ENCODE measurements at regions not wholly inside any gene's neighbourhood (a gene's known extent, or its start where the extent isn't known, plus 50 kb on each side); places are given as distances from the start of the nearest gene placed in this dataset.

DNA sequence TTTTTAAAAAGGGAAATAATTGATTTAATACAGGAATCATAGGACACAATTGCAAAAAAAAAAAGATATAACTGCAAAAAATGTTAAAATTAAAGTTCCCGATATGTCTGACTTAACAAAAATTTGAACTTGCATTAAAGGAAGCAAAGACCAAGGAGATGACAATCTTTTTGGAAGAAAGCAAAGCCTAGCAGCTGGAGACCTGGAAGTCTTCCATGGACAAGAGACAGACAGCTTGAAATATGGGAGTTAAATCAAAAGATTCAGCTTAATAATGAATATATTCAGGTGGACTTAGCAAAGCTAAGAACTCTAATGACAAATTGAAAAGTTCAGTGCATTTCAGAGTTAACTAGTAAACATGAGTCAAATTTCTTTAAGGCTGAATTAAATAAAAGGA, 568.7 kb upstream of the RGMB start:
- Histone ChIP-seq H3F3A (ENCODE audit: insufficient read depth, low read length, poor library complexity, severe bottlenecking) (no peaks in the 10 kb centered on the region), H4K20me1 (ENCODE audit: insufficient read depth) (no peaks in the 10 kb centered on the region), H2AFZ (ENCODE audit: low read depth, low read length) (no peak overlapping the region), H3K9ac (ENCODE audit: low read length) (no peak overlapping the region), H3K27ac (ENCODE audit: low read length) (no peak overlapping the region), H3K27me3 (ENCODE audit: insufficient read depth, low read depth, low read length) (no peaks in the 10 kb centered on the region), H3K36me3 (ENCODE audit: insufficient read depth, low read length) (no peaks in the 10 kb centered on the region), H3K9me3 (ENCODE audit: low read length) (no peaks in the 10 kb centered on the region), H3K4me2 (ENCODE audit: low read length) (no peak overlapping the region), H3K9me2 (ENCODE audit: insufficient read depth, low read length) (no peaks in the 10 kb centered on the region), H3K4me3 (ENCODE audit: low read length) (no peak overlapping the region), H3K79me2 (replicated peaks; ENCODE audit: insufficient read depth, low read length) (no peaks in the 10 kb centered on the region)
- TF ChIP-seq, protein P1, sequence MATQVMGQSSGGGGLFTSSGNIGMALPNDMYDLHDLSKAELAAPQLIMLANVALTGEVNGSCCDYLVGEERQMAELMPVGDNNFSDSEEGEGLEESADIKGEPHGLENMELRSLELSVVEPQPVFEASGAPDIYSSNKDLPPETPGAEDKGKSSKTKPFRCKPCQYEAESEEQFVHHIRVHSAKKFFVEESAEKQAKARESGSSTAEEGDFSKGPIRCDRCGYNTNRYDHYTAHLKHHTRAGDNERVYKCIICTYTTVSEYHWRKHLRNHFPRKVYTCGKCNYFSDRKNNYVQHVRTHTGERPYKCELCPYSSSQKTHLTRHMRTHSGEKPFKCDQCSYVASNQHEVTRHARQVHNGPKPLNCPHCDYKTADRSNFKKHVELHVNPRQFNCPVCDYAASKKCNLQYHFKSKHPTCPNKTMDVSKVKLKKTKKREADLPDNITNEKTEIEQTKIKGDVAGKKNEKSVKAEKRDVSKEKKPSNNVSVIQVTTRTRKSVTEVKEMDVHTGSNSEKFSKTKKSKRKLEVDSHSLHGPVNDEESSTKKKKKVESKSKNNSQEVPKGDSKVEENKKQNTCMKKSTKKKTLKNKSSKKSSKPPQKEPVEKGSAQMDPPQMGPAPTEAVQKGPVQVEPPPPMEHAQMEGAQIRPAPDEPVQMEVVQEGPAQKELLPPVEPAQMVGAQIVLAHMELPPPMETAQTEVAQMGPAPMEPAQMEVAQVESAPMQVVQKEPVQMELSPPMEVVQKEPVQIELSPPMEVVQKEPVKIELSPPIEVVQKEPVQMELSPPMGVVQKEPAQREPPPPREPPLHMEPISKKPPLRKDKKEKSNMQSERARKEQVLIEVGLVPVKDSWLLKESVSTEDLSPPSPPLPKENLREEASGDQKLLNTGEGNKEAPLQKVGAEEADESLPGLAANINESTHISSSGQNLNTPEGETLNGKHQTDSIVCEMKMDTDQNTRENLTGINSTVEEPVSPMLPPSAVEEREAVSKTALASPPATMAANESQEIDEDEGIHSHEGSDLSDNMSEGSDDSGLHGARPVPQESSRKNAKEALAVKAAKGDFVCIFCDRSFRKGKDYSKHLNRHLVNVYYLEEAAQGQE (IDR thresholded peaks at IDR 0.05; ENCODE audit: borderline replicate concordance): no peak
- TF ChIP-seq MXI1 (conservative IDR thresholded peaks at IDR 0.05; ENCODE audit: poor library complexity, severe bottlenecking): no peak
- no peak for TF ChIP-seq SMC3 (conservative IDR thresholded peaks at IDR 0.05; ENCODE audit: poor library complexity)
- no peak for TF ChIP-seq EP300 (conservative IDR thresholded peaks at IDR 0.05; ENCODE audit: poor library complexity, severe bottlenecking)
- no peak for TF ChIP-seq RAD21 (conservative IDR thresholded peaks at IDR 0.05)

DNA sequence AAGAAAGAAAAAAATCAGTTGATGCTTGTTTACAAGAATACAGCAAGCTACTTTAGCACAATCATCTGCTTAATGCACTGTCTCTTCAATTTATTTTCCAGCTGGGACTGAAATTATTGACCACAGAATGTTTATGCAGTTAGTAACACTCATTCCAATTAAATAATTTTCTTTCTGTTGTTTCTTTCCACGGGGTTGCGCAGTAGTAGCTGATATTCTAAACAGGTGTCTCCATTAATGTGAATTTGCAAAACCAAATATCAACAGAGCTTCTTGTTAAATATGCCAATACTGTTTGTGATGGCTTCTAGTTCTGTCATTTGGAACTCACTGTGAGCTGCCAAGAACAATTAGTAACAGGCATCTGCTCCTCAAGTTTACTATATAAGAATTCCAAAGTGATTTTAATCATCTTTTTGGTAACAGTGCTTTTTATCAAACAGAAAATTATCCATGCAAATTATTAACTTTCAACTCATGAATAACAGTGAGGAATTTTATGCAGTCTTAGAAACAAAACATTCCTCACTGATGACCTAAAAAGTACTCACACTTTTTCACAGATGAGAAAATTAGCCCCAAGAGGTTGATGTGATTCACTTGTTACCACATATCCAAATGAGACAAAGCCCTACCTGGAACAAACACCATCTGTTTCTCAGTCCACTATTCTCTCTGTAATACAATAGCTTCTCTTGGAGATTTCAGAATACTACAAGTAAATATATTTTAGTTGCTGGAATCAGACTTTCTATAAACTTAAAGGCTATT, 567.6 kb upstream of the RGMB start:
- Histone ChIP-seq H3K27me3 (ENCODE audit: insufficient read depth, low read depth, low read length) (no peaks in the 10 kb centered on the region), H4K20me1 (ENCODE audit: insufficient read depth) (no peaks in the 10 kb centered on the region), H2AFZ (ENCODE audit: low read depth, low read length) (no peak overlapping the region), H3K9me3 (ENCODE audit: low read length) (no peaks in the 10 kb centered on the region), H3K27ac (ENCODE audit: low read length) (no peak overlapping the region), H3K79me2 (replicated peaks; ENCODE audit: insufficient read depth, low read length) (no peaks in the 10 kb centered on the region), H3K9me2 (ENCODE audit: insufficient read depth, low read length) (no peaks in the 10 kb centered on the region), H3K4me3 (ENCODE audit: low read length) (no peak overlapping the region), H3K4me2 (ENCODE audit: low read length) (no peak overlapping the region), H3F3A (ENCODE audit: insufficient read depth, low read length, poor library complexity, severe bottlenecking) (no peaks in the 10 kb centered on the region), H3K36me3 (ENCODE audit: insufficient read depth, low read length) (no peaks in the 10 kb centered on the region), H3K9ac (ENCODE audit: low read length) (no peak overlapping the region)
- TF ChIP-seq MXI1 (conservative IDR thresholded peaks at IDR 0.05; ENCODE audit: poor library complexity, severe bottlenecking) (no peak), RAD21 (conservative IDR thresholded peaks at IDR 0.05) (no peak), SMC3 (conservative IDR thresholded peaks at IDR 0.05; ENCODE audit: poor library complexity) (no peak)
- TF ChIP-seq, protein P2, sequence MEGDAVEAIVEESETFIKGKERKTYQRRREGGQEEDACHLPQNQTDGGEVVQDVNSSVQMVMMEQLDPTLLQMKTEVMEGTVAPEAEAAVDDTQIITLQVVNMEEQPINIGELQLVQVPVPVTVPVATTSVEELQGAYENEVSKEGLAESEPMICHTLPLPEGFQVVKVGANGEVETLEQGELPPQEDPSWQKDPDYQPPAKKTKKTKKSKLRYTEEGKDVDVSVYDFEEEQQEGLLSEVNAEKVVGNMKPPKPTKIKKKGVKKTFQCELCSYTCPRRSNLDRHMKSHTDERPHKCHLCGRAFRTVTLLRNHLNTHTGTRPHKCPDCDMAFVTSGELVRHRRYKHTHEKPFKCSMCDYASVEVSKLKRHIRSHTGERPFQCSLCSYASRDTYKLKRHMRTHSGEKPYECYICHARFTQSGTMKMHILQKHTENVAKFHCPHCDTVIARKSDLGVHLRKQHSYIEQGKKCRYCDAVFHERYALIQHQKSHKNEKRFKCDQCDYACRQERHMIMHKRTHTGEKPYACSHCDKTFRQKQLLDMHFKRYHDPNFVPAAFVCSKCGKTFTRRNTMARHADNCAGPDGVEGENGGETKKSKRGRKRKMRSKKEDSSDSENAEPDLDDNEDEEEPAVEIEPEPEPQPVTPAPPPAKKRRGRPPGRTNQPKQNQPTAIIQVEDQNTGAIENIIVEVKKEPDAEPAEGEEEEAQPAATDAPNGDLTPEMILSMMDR (IDR thresholded peaks at IDR 0.05; ENCODE audit: poor library complexity, severe bottlenecking): no peak

DNA sequence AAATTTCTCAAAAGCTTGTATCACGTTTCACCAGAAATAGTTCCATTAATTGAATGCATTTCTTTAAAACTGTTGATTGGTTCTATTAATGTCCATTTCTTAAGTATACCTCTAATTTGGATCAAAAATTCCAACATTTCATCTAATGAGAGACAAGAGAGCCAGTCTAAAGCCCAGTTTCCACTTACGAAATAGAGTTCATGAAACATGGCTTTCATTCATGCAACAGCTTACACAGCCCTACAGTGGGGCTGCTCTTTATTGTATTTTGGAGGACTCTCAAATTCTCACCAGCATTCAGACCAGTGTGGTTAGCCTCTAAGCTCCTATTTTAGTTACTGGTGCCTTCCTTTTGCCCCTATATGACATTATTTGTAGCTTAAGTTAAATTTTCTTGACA, 566.9 kb upstream of the RGMB start:
- H4K20me1 ChIP-seq (ENCODE audit: insufficient read depth): no peaks in the 10 kb centered on the region
- no peak overlapping the region for H3K27ac ChIP-seq (ENCODE audit: low read length)
- no peaks in the 10 kb centered on the region for H3K79me2 ChIP-seq (replicated peaks; ENCODE audit: insufficient read depth, low read length)
- H3K4me2 ChIP-seq (ENCODE audit: low read length): no peak overlapping the region
- H3F3A ChIP-seq (ENCODE audit: insufficient read depth, low read length, poor library complexity, severe bottlenecking): no peaks in the 10 kb centered on the region
- H3K36me3 ChIP-seq (ENCODE audit: insufficient read depth, low read length): no peaks in the 10 kb centered on the region
- H3K4me3 ChIP-seq (ENCODE audit: low read length): no peak overlapping the region
- no peaks in the 10 kb centered on the region for H3K9me3 ChIP-seq (ENCODE audit: low read length)
- H3K27me3 ChIP-seq (ENCODE audit: insufficient read depth, low read depth, low read length): no peaks in the 10 kb centered on the region
- H3K9me2 ChIP-seq (ENCODE audit: insufficient read depth, low read length): no peaks in the 10 kb centered on the region
- TF ChIP-seq POLR2AphosphoS5 (IDR thresholded peaks at IDR 0.05) (no peak), EZH2 (IDR thresholded peaks at IDR 0.05; ENCODE audit: borderline replicate concordance, insufficient read depth, low read length, poor library complexity, severe bottlenecking) (no peak), MXI1 (conservative IDR thresholded peaks at IDR 0.05; ENCODE audit: poor library complexity, severe bottlenecking) (no peak), EP300 (conservative IDR thresholded peaks at IDR 0.05; ENCODE audit: poor library complexity, severe bottlenecking) (no peak), RAD21 (conservative IDR thresholded peaks at IDR 0.05) (no peak), SMC3 (conservative IDR thresholded peaks at IDR 0.05; ENCODE audit: poor library complexity) (no peak), TAF1 (IDR thresholded peaks at IDR 0.05; ENCODE audit: low read depth) (no peak)
- TF ChIP-seq, protein P1 (IDR thresholded peaks at IDR 0.05; ENCODE audit: borderline replicate concordance): no peak
- TF ChIP-seq, protein P2 (IDR thresholded peaks at IDR 0.05; ENCODE audit: poor library complexity, severe bottlenecking): no peak
- H2AFZ ChIP-seq (ENCODE audit: low read depth, low read length): no peak overlapping the region
- no peak overlapping the region for H3K9ac ChIP-seq (ENCODE audit: low read length)
